Tibial artery (tissue), 4 donors: ENCODE measurements at regions not wholly inside any gene's neighbourhood (a gene's known extent, or its start where the extent isn't known, plus 50 kb on each side); places are given as distances from the start of the nearest gene placed in this dataset.

ENCODE experiments used
- DNase-seq, 2 donors: peaks; one replicate each; pipeline ENCODE4 v3.0.0-alpha.2; 2019
- H3K27ac ChIP-seq, 2 donors: fragments of 200-600 bp; sonication (generic) in 1 of 2; 1 replicate in 1 of 2; 2 replicates in 1 of 2; pipeline ENCODE4 v1.5.1; 2018 to 2019; ENCODE audit warnings: mild to moderate bottlenecking in 1 of 2
- H3K27me3 ChIP-seq, 2 donors: fragments of 200-600 bp; sonication (generic) in 1 of 2; one replicate each; pipeline versions ENCODE4 v1.5.1 to v1.6.0; 2016 to 2019
- H3K36me3 ChIP-seq, 3 donors: fragments of 200-600 bp; sonication (generic) in 2 of 3; one replicate each; pipeline ENCODE4 v1.5.1; 2016 to 2019; ENCODE audit warnings: mild to moderate bottlenecking in 2 of 3
- H3K4me1 ChIP-seq, 4 donors: fragments of 200-600 bp; sonication (generic) in 2 of 4; 1 replicate in 3 of 4; 2 replicates in 1 of 4; pipeline ENCODE4 v1.5.1; 2016 to 2019
- H3K4me3 ChIP-seq, 2 donors: fragments of 200-600 bp; sonication (generic) in 1 of 2; 1 replicate in 1 of 2; 2 replicates in 1 of 2; pipeline ENCODE4 v1.5.1; 2018 to 2019; ENCODE audit warnings: mild to moderate bottlenecking in 2 of 2
- H3K9me3 ChIP-seq, 3 donors: fragments of 200-600 bp; sonication (generic) in 1 of 3; one replicate each; pipeline ENCODE4 v1.5.1; 2016 to 2019
- intact Hi-C: fragments of 100-400 bp; cut with DNase I; formaldehyde crosslinking; loops from one replicate; pipeline ENCODE4 v1.15.0; 2023; ENCODE audit warnings: low total_unique reads
- TF ChIP-seq, protein P1 (sequence below), 2 experiments: fragments of 200-600 bp in 1 of 2; fragments of 450-650 bp in 1 of 2; IDR thresholded peaks; one replicate each; pipeline ENCODE4 v1.5.1; 2017 to 2019; ENCODE audit warnings: antibody characterized with exemption in 2 of 2, mild to moderate bottlenecking in 1 of 2, moderate library complexity in 1 of 2

DNA sequence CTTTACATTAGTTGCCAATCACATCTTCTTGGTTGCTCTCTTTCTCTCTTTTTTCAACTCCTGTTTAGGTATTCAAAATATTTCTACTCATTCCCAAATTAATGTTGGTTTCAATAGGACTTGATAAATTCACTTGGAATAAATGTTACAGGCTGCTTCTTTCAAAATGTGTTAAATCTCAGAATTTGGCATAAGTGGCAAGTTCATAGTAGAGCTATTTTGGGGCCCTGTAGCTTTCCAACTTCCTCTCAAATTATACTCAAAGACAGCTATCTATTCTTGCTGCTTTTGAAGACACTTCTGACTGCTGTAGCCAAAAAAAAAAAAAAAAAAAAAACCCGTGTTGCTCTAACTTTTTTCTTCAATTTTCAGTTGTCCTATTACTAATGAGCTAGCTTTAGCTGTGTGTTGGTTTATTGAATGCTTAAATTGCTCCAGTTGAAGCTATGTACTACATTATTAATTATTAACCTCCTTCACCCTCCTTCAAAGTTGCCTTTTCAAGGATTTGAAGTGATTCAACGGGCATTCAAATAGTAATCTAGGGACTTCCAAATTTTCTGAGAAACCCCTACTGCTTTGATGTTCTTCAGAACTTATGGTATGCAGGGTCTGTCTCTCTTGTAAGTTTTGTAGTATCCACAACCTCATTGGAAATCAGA lies 554.6 kb upstream of the FLRT2 start:
- intact Hi-C loops: no loop called here
- DNase-seq: no peak

DNA sequence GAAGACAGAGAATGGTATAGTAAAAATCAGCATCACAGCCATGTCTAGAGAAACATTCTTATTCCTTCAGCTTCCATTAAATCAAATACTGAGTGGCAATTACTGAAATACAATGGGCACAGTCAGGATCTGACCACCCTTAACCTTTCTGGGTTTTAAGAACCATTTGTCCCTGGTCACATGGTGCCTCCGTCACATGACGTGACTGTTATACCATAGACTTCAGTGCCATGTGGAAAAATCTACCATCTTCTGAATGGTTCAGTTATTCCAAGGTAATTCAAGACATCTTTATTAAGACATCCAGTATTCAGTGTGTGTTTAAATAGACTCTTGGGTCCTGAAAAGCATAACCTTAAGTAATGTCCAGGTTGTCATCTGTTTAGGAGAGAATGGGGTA lies 553.1 kb upstream of the FLRT2 start:
- no peaks in the 10 kb centered on the region for H3K4me1 ChIP-seq
- H3K27ac ChIP-seq: no peak overlapping the region
- intact Hi-C loops: no loop called here
- no peaks in the 10 kb centered on the region for H3K36me3 ChIP-seq
- TF ChIP-seq, protein P1, sequence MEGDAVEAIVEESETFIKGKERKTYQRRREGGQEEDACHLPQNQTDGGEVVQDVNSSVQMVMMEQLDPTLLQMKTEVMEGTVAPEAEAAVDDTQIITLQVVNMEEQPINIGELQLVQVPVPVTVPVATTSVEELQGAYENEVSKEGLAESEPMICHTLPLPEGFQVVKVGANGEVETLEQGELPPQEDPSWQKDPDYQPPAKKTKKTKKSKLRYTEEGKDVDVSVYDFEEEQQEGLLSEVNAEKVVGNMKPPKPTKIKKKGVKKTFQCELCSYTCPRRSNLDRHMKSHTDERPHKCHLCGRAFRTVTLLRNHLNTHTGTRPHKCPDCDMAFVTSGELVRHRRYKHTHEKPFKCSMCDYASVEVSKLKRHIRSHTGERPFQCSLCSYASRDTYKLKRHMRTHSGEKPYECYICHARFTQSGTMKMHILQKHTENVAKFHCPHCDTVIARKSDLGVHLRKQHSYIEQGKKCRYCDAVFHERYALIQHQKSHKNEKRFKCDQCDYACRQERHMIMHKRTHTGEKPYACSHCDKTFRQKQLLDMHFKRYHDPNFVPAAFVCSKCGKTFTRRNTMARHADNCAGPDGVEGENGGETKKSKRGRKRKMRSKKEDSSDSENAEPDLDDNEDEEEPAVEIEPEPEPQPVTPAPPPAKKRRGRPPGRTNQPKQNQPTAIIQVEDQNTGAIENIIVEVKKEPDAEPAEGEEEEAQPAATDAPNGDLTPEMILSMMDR (IDR thresholded peaks at IDR 0.05): no peak
- DNase-seq: no peak
- no peak overlapping the region for H3K4me3 ChIP-seq
- H3K27me3 ChIP-seq: no peaks in the 10 kb centered on the region
- H3K9me3 ChIP-seq: no peaks in the 10 kb centered on the region

More for the DNA sequence above, 554.6 kb upstream of the FLRT2 start:
- Histone ChIP-seq H3K4me1 (no peaks in the 10 kb centered on the region), H3K4me3 (no peak overlapping the region), H3K27me3 (no peaks in the 10 kb centered on the region), H3K27ac (no peak overlapping the region), H3K36me3 (no peaks in the 10 kb centered on the region), H3K9me3 (no peaks in the 10 kb centered on the region)
- TF ChIP-seq, protein P1 (IDR thresholded peaks at IDR 0.05): no peak

DNA sequence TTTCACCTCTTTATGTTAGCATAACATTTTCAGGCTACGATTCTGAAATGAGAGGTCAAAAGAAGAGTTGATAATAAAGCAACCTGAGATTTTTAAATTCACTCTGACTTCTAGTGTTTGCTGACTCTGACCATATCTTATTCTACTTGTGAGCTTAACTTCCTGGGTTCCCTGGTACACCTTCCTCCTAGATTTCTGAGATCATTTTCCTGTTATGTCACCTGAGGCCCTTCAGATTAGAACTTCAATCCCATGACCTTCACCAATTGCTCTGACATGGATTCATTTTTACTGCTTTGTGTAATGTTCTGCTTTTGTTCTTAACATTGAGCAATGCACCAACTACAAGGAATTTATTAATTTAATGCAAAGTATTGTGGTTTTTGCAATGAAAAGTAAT lies 542.9 kb upstream of the FLRT2 start:
- intact Hi-C loops: no loop called here
- H3K4me1 ChIP-seq: no peaks in the 10 kb centered on the region
- TF ChIP-seq, protein P1 (IDR thresholded peaks at IDR 0.05): no peak
- H3K27ac ChIP-seq: no peak overlapping the region
- no peaks in the 10 kb centered on the region for H3K36me3 ChIP-seq
- no peak overlapping the region for H3K4me3 ChIP-seq
- H3K9me3 ChIP-seq: no peaks in the 10 kb centered on the region
- no peaks in the 10 kb centered on the region for H3K27me3 ChIP-seq
- no peak for DNase-seq

DNA sequence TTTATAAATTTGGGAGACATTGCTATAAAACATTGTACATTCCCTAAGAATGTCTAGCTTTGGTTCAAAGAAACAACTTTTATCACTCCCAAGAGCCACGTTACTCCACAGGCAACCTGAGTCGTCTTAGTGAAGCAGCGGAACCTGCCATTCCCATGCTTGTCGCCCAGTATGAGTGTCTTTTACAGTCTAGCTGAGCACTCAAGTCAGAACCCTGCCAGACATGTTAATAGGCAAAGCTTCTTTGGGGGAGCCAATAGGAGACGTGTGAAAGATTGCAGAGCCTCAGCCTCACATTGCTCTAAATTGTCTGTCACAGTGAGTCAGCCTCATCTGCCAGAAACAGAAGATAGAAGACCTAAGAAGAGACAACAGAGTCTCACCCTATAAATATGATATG lies 541.6 kb upstream of the FLRT2 start:
- Histone ChIP-seq H3K36me3 (no peaks in the 10 kb centered on the region), H3K9me3 (no peaks in the 10 kb centered on the region), H3K4me3 (no peak overlapping the region), H3K27ac (no peak overlapping the region), H3K4me1 (no peaks in the 10 kb centered on the region), H3K27me3 (no peaks in the 10 kb centered on the region)
- intact Hi-C loops: no loop called here
- DNase-seq: no peak
- TF ChIP-seq, protein P1 (IDR thresholded peaks at IDR 0.05): no peak

DNA sequence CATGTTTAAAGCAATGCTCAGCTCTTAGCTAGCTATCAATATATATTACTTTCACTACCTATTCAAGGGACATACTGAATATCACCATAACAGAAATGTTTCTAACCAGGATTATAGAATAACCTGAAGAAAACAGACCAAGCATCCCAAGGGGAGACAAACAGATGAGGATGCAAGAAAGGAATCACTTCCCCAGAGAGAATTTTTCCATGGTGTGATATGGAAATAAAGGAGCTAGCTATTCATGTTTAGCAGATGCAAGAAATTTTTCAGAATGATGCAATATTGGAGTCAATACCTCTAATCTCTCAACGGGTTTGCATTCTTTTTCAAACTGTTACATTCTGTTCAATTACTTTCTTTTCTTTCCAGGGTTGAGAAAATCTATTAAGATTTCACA lies 538.9 kb upstream of the FLRT2 start:
- intact Hi-C loops: no loop called here
- Histone ChIP-seq H3K36me3 (no peaks in the 10 kb centered on the region), H3K27ac (no peak overlapping the region), H3K27me3 (no peaks in the 10 kb centered on the region), H3K9me3 (no peaks in the 10 kb centered on the region), H3K4me3 (no peak overlapping the region), H3K4me1 (no peaks in the 10 kb centered on the region)
- TF ChIP-seq, protein P1 (IDR thresholded peaks at IDR 0.05): no peak
- no peak for DNase-seq

DNA sequence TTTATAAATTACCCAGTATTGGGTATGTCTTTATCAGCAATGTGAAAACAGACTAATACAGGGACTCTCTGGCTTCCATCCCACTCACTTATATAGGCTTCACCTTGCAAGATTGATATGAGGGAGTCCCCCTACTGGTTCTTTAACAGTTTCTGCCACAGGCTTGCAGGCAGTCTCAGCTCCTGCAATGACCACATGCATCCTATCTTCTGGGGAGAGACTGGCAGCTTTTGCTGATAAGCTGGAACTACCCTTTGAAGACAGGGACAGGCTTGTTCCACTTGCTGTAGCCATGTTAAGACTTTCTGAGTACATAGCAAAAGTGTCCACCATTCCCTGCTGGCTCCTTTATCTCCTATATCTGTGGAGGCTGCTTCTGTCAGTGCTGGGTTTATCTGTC lies 531.7 kb upstream of the FLRT2 start:
- Histone ChIP-seq H3K4me3 (no peak overlapping the region), H3K36me3 (no peaks in the 10 kb centered on the region), H3K27ac (no peak overlapping the region), H3K27me3 (no peaks in the 10 kb centered on the region), H3K4me1 (no peaks in the 10 kb centered on the region), H3K9me3 (no peaks in the 10 kb centered on the region)
- intact Hi-C loops: no loop called here
- TF ChIP-seq, protein P1 (IDR thresholded peaks at IDR 0.05): no peak
- DNase-seq: no peak
